Ishikawa (cell line): ENCODE measurements at regions not wholly inside any gene's neighbourhood (a gene's known extent, or its start where the extent isn't known, plus 50 kb on each side); places are given as distances from the start of the nearest gene placed in this dataset.

Source experiments
- CEBPB ChIP-seq: IDR thresholded peaks from 2 replicates; pipeline ENCODE4 v1.6.1; 2012
- CREB1 ChIP-seq: IDR thresholded peaks from 2 replicates; pipeline ENCODE4 v1.6.1; 2012; ENCODE audit warnings: low read depth
- EGR1 ChIP-seq: IDR thresholded peaks from 2 replicates; pipeline ENCODE4 v1.6.1; 2012
- EP300 ChIP-seq: IDR thresholded peaks from 2 replicates; pipeline ENCODE4 v1.6.1; 2012; ENCODE audit warnings: borderline replicate concordance
- FOXM1 ChIP-seq: IDR thresholded peaks from 2 replicates; pipeline ENCODE4 v1.6.1; 2012; ENCODE audit warnings: low read depth, borderline replicate concordance
- MAX ChIP-seq: IDR thresholded peaks from 2 replicates; pipeline ENCODE4 v1.6.1; 2012
- NFIC ChIP-seq: IDR thresholded peaks from 2 replicates; pipeline ENCODE4 v1.6.1; 2012
- RAD21 ChIP-seq: IDR thresholded peaks from 2 replicates; pipeline ENCODE4 v1.6.1; 2012; ENCODE audit warnings: low read depth
- REST ChIP-seq: IDR thresholded peaks from 2 replicates; pipeline ENCODE4 v1.6.1; 2012; ENCODE audit warnings: low read depth, mild to moderate bottlenecking
- TAF1 ChIP-seq: IDR thresholded peaks from 2 replicates; pipeline ENCODE4 v1.6.1; 2012; ENCODE audit warnings: low read depth, mild to moderate bottlenecking
- TCF12 ChIP-seq: IDR thresholded peaks from 2 replicates; pipeline ENCODE4 v1.6.1; 2012; ENCODE audit warnings: low read depth
- TEAD4 ChIP-seq: IDR thresholded peaks from 2 replicates; pipeline ENCODE4 v1.6.1; 2012
- USF1 ChIP-seq: IDR thresholded peaks from 2 replicates; pipeline ENCODE4 v1.6.1; 2012
- YY1 ChIP-seq: IDR thresholded peaks from 2 replicates; pipeline ENCODE4 v1.6.1; 2012; ENCODE audit warnings: low read depth
- ZBTB7A ChIP-seq: IDR thresholded peaks from 2 replicates; pipeline ENCODE4 v1.6.1; 2012; ENCODE audit warnings: low read depth

GRCh38 chr5:163613150-163613442 lies 107.7 kb downstream of the MAT2B start:
- TF ChIP-seq CREB1 (no peak), YY1 (no peak), FOXM1 (no peak), CEBPB (no peak), ZBTB7A (no peak), TAF1 (no peak), EGR1 (no peak), NFIC (no peak), TEAD4 (no peak), RAD21 (no peak), REST (no peak), TCF12 (no peak), MAX (no peak)

- TF ChIP-seq FOXM1 (no peak), TAF1 (no peak), CREB1 (no peak), MAX (no peak), NFIC (no peak), ZBTB7A (no peak), YY1 (no peak), RAD21 (no peak), EP300 (no peak), TEAD4 (no peak), USF1 (no peak), CEBPB (no peak)
These were observed 109.4 kb downstream of the MAT2B start for GRCh38 chr5:163614787-163615186.

GRCh38 chr5:163619273-163619934 lies 114.0 kb downstream of the MAT2B start:
- TF ChIP-seq REST (no peak), YY1 (no peak), TEAD4 (no peak), TAF1 (no peak), TCF12 (no peak)

- no peak for TF ChIP-seq YY1
- no peak for TF ChIP-seq ZBTB7A
- no peak for TF ChIP-seq TAF1
- no peak for TF ChIP-seq NFIC
- TF ChIP-seq RAD21, result no peak
- TF ChIP-seq USF1, result no peak
- no peak for TF ChIP-seq FOXM1
- no peak for TF ChIP-seq TCF12
- no peak for TF ChIP-seq EP300
- no peak for TF ChIP-seq CEBPB
These were observed 114.5 kb downstream of the MAT2B start for GRCh38 chr5:163619951-163620350.

GRCh38 chr5:163622799-163623198 lies 117.4 kb downstream of the MAT2B start:
- no peak for TF ChIP-seq TAF1
- no peak for TF ChIP-seq YY1
- TF ChIP-seq EP300, result no peak

- TF ChIP-seq EP300 (no peak), YY1 (no peak), USF1 (no peak), CEBPB (no peak), TEAD4 (no peak), REST (no peak), FOXM1 (no peak), TAF1 (no peak), EGR1 (no peak), ZBTB7A (no peak), RAD21 (no peak), MAX (no peak), TCF12 (no peak), NFIC (no peak), CREB1 (no peak)
These were observed 118.1 kb downstream of the MAT2B start for GRCh38 chr5:163623524-163623923.
